ENCODE measurements at regions not wholly inside any gene's neighbourhood (a gene's known extent, or its start where the extent isn't known, plus 50 kb on each side); places are given as distances from the start of the nearest gene placed in this dataset.

DNA sequence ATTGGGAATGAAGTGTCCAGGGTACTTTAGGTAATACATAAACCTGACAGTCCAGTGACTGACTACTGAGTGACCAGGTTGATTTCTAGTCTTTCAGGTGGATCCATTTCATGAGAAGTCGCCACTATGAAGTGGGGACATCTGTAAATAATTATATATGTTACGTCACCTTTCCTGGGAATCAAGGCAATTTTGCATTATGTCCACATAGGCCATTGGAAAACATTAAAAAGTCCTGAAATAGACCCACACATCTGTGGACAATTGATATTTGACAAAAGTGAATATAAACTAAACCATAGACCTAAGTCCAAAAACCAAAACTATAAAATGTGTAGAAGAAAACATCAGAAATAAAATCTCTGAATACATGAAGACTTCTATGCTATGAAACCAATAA lies 231.5 kb downstream of the C6orf118 start:
- Histone ChIP-seq H4K20me1 (ENCODE audit: insufficient read depth, low read length) (no peaks in the 10 kb centered on the region), H3K27me3 (ENCODE audit: low read depth, low read length) (no peaks in the 10 kb centered on the region), H3K9ac (ENCODE audit: low read length) (no peak overlapping the region), H3K79me2 (ENCODE audit: low read length) (no peaks in the 10 kb centered on the region), H3K4me2 (ENCODE audit: low read length) (no peak overlapping the region), H3K36me3 (replicated peaks; ENCODE audit: low read depth, low read length) (no peaks in the 10 kb centered on the region), H3K4me3 (ENCODE audit: low read length) (no peak overlapping the region), H3K4me1 (ENCODE audit: low read length) (0 out of 2 replicates have a peak, but pooled peaks cover 4% of the 10 kb centered on the region), H3K9me3 (ENCODE audit: insufficient read depth, low read length) (no peaks in the 10 kb centered on the region), H3K27ac (ENCODE audit: low read length) (no peak overlapping the region), H2AFZ (ENCODE audit: low read depth, low read length) (no peak overlapping the region)
- TF ChIP-seq, protein P1, sequence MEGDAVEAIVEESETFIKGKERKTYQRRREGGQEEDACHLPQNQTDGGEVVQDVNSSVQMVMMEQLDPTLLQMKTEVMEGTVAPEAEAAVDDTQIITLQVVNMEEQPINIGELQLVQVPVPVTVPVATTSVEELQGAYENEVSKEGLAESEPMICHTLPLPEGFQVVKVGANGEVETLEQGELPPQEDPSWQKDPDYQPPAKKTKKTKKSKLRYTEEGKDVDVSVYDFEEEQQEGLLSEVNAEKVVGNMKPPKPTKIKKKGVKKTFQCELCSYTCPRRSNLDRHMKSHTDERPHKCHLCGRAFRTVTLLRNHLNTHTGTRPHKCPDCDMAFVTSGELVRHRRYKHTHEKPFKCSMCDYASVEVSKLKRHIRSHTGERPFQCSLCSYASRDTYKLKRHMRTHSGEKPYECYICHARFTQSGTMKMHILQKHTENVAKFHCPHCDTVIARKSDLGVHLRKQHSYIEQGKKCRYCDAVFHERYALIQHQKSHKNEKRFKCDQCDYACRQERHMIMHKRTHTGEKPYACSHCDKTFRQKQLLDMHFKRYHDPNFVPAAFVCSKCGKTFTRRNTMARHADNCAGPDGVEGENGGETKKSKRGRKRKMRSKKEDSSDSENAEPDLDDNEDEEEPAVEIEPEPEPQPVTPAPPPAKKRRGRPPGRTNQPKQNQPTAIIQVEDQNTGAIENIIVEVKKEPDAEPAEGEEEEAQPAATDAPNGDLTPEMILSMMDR (IDR thresholded peaks at IDR 0.05; ENCODE audit: low read depth, low read length), result no peak
- no peak for TF ChIP-seq EZH2phosphoT487 (IDR thresholded peaks at IDR 0.05; ENCODE audit: low read depth)

DNA sequence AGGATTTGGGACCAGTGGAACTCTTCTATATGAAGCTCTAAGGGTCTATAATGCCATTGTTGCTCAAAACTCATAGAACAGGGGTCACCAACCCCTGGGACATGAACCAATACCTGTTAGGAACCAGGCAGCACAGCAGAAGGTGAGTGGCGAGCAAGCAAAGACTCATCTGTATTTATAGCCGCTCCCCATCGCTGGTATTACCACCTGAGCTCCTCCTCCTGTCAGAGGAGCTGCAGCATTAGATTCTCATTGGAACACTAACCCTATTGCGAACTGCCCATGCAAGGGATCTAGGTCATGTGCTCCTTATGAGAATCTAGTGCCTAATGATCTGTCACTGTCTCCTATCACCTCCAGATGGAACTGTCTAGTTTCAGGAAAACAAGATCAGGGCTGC lies 237.5 kb downstream of the C6orf118 start:
- Histone ChIP-seq H2AFZ (ENCODE audit: low read depth, low read length) (no peak overlapping the region), H3K79me2 (ENCODE audit: low read length) (no peaks in the 10 kb centered on the region), H3K27me3 (ENCODE audit: low read depth, low read length) (no peaks in the 10 kb centered on the region), H3K4me1 (ENCODE audit: low read length) (no peaks in the 10 kb centered on the region), H3K4me2 (ENCODE audit: low read length) (no peak overlapping the region), H3K4me3 (ENCODE audit: low read length) (no peak overlapping the region), H3K36me3 (replicated peaks; ENCODE audit: low read depth, low read length) (no peaks in the 10 kb centered on the region), H4K20me1 (ENCODE audit: insufficient read depth, low read length) (no peaks in the 10 kb centered on the region), H3K9me3 (ENCODE audit: insufficient read depth, low read length) (no peaks in the 10 kb centered on the region), H3K27ac (ENCODE audit: low read length) (no peak overlapping the region), H3K9ac (ENCODE audit: low read length) (no peak overlapping the region)
- TF ChIP-seq, protein P1 (IDR thresholded peaks at IDR 0.05; ENCODE audit: low read depth, low read length), result no peak
- TF ChIP-seq EZH2phosphoT487 (IDR thresholded peaks at IDR 0.05; ENCODE audit: low read depth), result no peak

DNA sequence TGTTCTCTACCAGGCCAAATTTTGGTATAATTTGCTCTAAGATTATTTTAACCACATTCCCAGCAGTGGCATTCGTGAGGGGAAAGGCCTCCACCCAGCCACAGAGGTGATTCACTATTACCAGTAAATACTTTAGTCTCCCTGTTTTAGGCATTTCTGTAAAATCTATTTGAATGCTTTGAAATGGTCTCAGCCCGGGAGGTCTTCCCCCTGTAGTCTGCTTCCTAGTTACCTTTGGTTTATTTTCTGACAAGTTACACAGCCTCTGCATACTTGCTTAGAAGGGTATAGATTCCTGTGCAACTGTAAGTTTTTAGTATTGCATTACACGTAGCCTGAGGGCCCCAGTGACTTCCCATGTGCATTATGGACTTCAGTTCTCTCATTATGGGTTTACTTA lies 248.7 kb downstream of the C6orf118 start:
- Histone ChIP-seq H4K20me1 (ENCODE audit: insufficient read depth, low read length) (no peaks in the 10 kb centered on the region), H3K4me1 (ENCODE audit: low read length) (no peaks in the 10 kb centered on the region), H3K4me2 (ENCODE audit: low read length) (no peak overlapping the region), H2AFZ (ENCODE audit: low read depth, low read length) (no peak overlapping the region), H3K4me3 (ENCODE audit: low read length) (no peak overlapping the region), H3K9ac (ENCODE audit: low read length) (no peak overlapping the region), H3K27me3 (ENCODE audit: low read depth, low read length) (no peaks in the 10 kb centered on the region), H3K79me2 (ENCODE audit: low read length) (no peaks in the 10 kb centered on the region), H3K27ac (ENCODE audit: low read length) (no peak overlapping the region), H3K36me3 (replicated peaks; ENCODE audit: low read depth, low read length) (no peaks in the 10 kb centered on the region), H3K9me3 (ENCODE audit: insufficient read depth, low read length) (no peaks in the 10 kb centered on the region)
- TF ChIP-seq EZH2phosphoT487 (IDR thresholded peaks at IDR 0.05; ENCODE audit: low read depth), result no peak
- TF ChIP-seq, protein P1 (IDR thresholded peaks at IDR 0.05; ENCODE audit: low read depth, low read length), result no peak

DNA sequence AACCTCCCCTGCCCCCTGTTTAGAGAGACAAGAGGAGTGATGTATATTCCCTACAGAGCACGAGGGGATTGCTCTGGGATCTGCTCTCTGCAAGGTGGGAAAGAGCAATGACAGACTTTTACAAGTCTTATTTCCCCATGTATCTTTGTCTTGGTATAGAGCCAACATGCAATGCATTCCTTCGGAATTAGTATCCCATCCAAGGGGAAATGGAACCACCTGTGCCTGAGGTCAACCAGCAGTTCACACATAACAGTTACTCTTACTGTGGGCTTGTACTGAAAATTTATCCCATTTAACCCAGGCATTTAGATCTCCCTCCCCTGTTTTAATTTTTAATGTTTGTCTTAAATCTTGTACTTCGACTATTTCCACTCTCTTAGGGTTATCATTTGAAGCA lies 250.4 kb downstream of the C6orf118 start:
- Histone ChIP-seq H3K4me3 (ENCODE audit: low read length) (no peak overlapping the region), H3K4me1 (ENCODE audit: low read length) (no peaks in the 10 kb centered on the region), H3K27me3 (ENCODE audit: low read depth, low read length) (no peaks in the 10 kb centered on the region), H3K9me3 (ENCODE audit: insufficient read depth, low read length) (no peaks in the 10 kb centered on the region), H3K4me2 (ENCODE audit: low read length) (no peak overlapping the region), H3K9ac (ENCODE audit: low read length) (no peak overlapping the region), H3K79me2 (ENCODE audit: low read length) (no peaks in the 10 kb centered on the region), H2AFZ (ENCODE audit: low read depth, low read length) (no peak overlapping the region), H4K20me1 (ENCODE audit: insufficient read depth, low read length) (no peaks in the 10 kb centered on the region), H3K36me3 (replicated peaks; ENCODE audit: low read depth, low read length) (no peaks in the 10 kb centered on the region), H3K27ac (ENCODE audit: low read length) (no peak overlapping the region)
- TF ChIP-seq, protein P1 (IDR thresholded peaks at IDR 0.05; ENCODE audit: low read depth, low read length), result no peak
- no peak for TF ChIP-seq EZH2phosphoT487 (IDR thresholded peaks at IDR 0.05; ENCODE audit: low read depth)
